MM.1S (cell line): ENCODE measurements at regions not wholly inside any gene's neighbourhood (a gene's known extent, or its start where the extent isn't known, plus 50 kb on each side); places are given as distances from the start of the nearest gene placed in this dataset.

Experiments
- EZH2 ChIP-seq: fragments of 300-600 bp; sonication (generic); optimal IDR thresholded peaks from 2 replicates; pipeline ENCODE3; 2017; ENCODE audit warnings: low read depth, mild to moderate bottlenecking, antibody characterized with exemption, low read length, mixed read lengths
- TF ChIP-seq, protein P1 (sequence below): fragments of 300-600 bp; sonication (generic); IDR thresholded peaks from 2 replicates; pipeline ENCODE4 v1.5.1; 2016; ENCODE audit warnings: antibody characterized with exemption, low read length, mixed read lengths

DNA sequence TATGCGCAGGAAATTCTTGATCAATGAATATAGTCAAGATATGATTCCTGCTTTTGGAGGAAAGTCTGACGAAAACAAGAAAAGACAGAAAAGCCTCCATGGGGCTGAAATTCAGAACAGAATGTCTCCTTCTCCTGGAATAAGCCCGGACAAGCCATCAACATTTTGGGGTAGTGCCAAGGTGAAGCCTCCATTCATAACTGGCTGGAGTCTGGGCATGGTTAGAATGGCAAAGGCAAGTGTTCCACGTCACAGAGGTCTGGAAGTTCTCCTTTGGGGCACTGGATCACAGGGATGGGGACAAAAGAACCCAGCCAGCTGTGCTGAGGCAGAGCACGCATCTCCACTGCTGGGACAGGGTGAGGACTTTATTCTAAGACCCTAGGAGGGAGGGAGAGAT is 505.7 kb downstream of the CMPK2 start:
- TF ChIP-seq, protein P1, sequence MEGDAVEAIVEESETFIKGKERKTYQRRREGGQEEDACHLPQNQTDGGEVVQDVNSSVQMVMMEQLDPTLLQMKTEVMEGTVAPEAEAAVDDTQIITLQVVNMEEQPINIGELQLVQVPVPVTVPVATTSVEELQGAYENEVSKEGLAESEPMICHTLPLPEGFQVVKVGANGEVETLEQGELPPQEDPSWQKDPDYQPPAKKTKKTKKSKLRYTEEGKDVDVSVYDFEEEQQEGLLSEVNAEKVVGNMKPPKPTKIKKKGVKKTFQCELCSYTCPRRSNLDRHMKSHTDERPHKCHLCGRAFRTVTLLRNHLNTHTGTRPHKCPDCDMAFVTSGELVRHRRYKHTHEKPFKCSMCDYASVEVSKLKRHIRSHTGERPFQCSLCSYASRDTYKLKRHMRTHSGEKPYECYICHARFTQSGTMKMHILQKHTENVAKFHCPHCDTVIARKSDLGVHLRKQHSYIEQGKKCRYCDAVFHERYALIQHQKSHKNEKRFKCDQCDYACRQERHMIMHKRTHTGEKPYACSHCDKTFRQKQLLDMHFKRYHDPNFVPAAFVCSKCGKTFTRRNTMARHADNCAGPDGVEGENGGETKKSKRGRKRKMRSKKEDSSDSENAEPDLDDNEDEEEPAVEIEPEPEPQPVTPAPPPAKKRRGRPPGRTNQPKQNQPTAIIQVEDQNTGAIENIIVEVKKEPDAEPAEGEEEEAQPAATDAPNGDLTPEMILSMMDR: no peak
- TF ChIP-seq EZH2: no peak
